NT2/D1 (cell line): ENCODE measurements at regions not wholly inside any gene's neighbourhood (a gene's known extent, or its start where the extent isn't known, plus 50 kb on each side); places are given as distances from the start of the nearest gene placed in this dataset.

ENCODE experiments used
- YY1 ChIP-seq: IDR thresholded peaks from 2 replicates; pipeline ENCODE4 v1.6.1; 2011; ENCODE audit not compliant: insufficient read length, insufficient read depth
- ZNF274 ChIP-seq: IDR thresholded peaks from 2 replicates; pipeline ENCODE4 v1.6.1; 2011; ENCODE audit warnings: mild to moderate bottlenecking, low read depth, low read length

DNA sequence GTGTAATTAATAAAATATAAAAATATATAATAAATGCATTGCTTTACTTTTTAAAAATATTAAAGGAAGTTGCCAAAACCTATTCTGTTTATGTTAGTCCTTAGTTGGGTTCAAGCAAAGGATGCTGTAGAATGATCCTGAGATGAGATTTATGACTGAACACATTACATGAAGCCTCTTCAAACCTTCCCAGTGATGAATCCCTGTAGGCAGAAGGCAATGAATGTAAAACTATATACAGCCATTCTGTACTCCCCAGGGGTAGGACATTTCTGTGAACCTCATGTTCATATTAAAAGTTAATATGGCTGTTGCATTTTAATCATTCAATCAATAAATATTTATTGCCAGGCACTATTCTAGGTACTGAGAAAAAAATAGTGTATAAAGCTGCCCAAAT is 166.0 kb downstream of the RFPL4B start:
- TF ChIP-seq YY1, result no peak
- TF ChIP-seq ZNF274, result no peak
